Muscle layer of colon (tissue), 2 donors: ENCODE measurements at regions not wholly inside any gene's neighbourhood (a gene's known extent, or its start where the extent isn't known, plus 50 kb on each side); places are given as distances from the start of the nearest gene placed in this dataset.

Experiments used
- H3K27ac ChIP-seq: one replicate; pipeline ENCODE4 v1.7.0; 2013; ENCODE audit warnings: low read depth, mild to moderate bottlenecking, low read length, moderate library complexity
- H3K27me3 ChIP-seq, 2 donors: one replicate each; pipeline ENCODE4 v1.7.0; 2013; ENCODE audit warnings: low read length in 2 of 2, mild to moderate bottlenecking in 2 of 2; ENCODE audit not compliant: insufficient read depth in 2 of 2, control insufficient read depth in 1 of 2
- H3K36me3 ChIP-seq: one replicate; pipeline ENCODE4 v1.7.0; 2013; ENCODE audit warnings: mild to moderate bottlenecking, low read length; ENCODE audit not compliant: insufficient read depth
- H3K4me1 ChIP-seq: one replicate; pipeline ENCODE4 v1.7.0; 2013; ENCODE audit warnings: mild to moderate bottlenecking, low read length; ENCODE audit not compliant: insufficient read depth
- H3K4me3 ChIP-seq, 2 donors: one replicate each; pipeline ENCODE4 v1.7.0; 2013; ENCODE audit warnings: low read length in 2 of 2, low read depth in 1 of 2, mild to moderate bottlenecking in 1 of 2, moderate library complexity in 1 of 2
- H3K9ac ChIP-seq: one replicate; pipeline ENCODE4 v1.7.0; 2013; ENCODE audit warnings: low read length
- H3K9me3 ChIP-seq: one replicate; pipeline ENCODE4 v1.7.0; 2013; ENCODE audit warnings: mild to moderate bottlenecking, low read length
- donor health status: abdominal sarcoma.
- donor health status: Adenocarcinoma of cecum.

- no peaks in the 10 kb centered on the region for H3K36me3 ChIP-seq
- no peak overlapping the region for H3K9ac ChIP-seq
- H3K4me1 ChIP-seq, result no peaks in the 10 kb centered on the region
- H3K27me3 ChIP-seq, result no peaks in the 10 kb centered on the region
- no peak overlapping the region for H3K27ac ChIP-seq
- no peaks in the 10 kb centered on the region for H3K9me3 ChIP-seq
- no peak overlapping the region for H3K4me3 ChIP-seq
Observed at GRCh38 chr21:38712071-38712470, 93.7 kb upstream of the ETS2 start.

DNA sequence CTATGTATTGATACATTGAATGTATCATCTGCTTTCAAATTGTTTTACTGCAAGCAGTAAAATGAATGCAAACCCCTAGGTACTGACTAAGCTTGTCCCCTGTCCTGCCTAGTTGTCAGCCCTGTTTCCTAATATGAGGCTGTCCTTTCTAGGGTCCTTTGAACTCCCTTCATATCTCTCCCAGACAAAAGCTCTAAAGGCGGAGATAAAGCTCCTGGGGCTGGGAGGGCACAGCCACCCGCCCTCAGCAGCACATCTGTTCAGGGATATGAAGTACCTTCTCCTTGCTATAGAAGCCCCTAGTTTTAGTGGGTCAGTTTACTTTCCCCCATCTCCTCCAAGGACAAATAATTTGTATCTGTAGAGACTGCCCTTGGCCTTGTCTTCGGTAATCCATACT lies 93.1 kb upstream of the ETS2 start:
- H3K9me3 ChIP-seq, result no peaks in the 10 kb centered on the region
- H3K27me3 ChIP-seq, result no peaks in the 10 kb centered on the region
- H3K9ac ChIP-seq, result no peak overlapping the region
- H3K27ac ChIP-seq, result no peak overlapping the region
- H3K4me3 ChIP-seq, result no peak overlapping the region
- H3K36me3 ChIP-seq, result no peaks in the 10 kb centered on the region
- H3K4me1 ChIP-seq, result no peaks in the 10 kb centered on the region

DNA sequence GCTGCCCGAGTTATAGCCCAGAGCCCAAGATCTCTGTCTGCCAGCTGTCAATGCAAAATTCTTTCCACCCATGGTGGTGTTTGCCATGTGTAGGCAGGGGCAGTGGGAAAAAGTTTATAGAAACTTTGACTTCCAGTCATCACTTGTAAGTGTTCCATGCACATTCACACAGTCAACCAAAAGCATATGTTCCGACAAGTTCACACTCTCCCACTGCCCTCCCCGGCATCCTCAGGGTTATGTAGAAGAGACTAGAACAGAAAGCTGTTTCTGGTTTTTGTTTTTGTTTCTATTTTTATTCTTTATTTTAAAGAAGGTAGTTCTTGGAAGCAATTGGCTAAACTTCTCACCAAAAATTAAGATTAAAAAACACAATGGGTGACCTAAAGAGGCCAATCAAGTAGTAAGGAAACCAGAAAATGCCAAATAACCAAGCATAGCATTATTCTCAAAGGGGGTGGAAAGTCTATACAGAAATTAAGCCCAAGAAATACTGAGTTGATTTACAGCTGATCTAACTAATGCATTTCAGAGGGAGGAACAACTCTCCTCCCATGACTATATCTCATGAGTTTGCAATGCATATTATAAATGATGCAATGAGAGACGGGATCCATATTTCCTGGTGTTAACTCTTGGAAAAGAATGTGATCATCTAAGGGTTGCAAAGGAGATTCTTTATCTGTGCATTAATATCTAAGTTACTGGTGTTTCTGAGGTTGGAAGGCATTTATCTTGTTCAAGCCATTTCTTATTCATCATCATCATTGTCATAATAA lies 91.5 kb upstream of the ETS2 start:
- H3K4me1 ChIP-seq, result no peaks in the 10 kb centered on the region
- H3K36me3 ChIP-seq, result no peaks in the 10 kb centered on the region
- no peak overlapping the region for H3K27ac ChIP-seq
- H3K9me3 ChIP-seq, result no peaks in the 10 kb centered on the region
- H3K4me3 ChIP-seq, result no peak overlapping the region
- no peaks in the 10 kb centered on the region for H3K27me3 ChIP-seq
- no peak overlapping the region for H3K9ac ChIP-seq

DNA sequence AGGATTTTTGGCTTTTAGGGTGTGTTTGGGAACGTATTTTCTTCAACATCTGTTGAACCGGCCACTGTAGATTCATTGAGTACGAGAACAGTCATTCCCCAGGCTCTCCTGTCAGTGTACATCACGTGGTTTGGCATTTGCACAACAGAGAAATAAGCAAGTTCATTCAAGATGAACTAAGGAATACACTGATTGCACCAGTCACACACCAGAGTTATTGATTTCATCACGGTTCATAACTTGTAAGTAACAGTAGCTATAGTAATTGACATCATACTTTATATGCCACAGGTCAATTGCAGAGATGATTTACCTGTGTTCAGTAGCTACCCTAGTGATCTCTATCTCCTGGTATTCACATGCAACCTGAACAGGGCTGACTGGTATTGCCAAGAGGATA lies 90.7 kb upstream of the ETS2 start:
- Histone ChIP-seq H3K27ac (no peak overlapping the region), H3K4me3 (no peak overlapping the region), H3K9me3 (no peaks in the 10 kb centered on the region), H3K9ac (no peak overlapping the region), H3K4me1 (no peaks in the 10 kb centered on the region), H3K36me3 (no peaks in the 10 kb centered on the region), H3K27me3 (no peaks in the 10 kb centered on the region)

DNA sequence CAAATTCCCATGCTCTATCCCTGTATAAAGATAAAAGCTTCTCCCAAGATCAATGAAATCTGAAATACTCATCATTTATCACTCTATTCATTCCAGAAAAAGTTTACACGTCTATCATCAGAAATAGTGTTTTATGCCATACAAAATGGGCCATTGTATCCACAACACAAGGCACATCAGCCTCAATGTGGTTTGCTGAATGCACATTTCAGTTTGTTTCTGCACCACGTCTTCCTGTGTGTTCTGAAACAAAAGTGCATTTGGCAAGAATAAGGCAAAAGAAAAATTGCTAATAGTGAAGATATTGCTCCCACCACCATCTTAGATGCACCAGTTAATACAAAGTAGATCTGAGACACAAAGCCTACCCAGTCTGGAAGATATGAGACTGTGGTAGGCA lies 89.6 kb upstream of the ETS2 start:
- Histone ChIP-seq H3K27me3 (no peaks in the 10 kb centered on the region), H3K36me3 (no peaks in the 10 kb centered on the region), H3K4me1 (no peaks in the 10 kb centered on the region), H3K9ac (no peak overlapping the region), H3K4me3 (no peak overlapping the region), H3K9me3 (no peaks in the 10 kb centered on the region), H3K27ac (no peak overlapping the region)

DNA sequence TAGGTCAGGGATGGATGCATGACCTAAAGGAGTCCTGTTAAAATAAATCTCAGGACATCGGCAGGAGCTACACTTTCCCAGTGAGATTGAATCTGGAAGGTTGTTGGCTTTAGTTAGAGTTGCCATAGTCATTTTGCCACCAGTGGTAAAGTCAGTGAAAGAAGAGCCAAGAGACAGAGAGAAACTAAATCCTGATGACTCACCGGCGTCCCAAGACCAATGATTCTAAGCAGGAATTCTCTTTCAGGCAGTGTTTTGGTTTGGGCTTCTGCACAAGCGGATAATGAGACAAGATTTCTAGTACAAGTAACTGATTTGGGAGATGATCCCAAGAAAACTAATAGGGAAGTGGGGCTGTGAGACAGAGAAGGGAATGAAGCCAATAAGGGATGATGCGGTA lies 88.8 kb upstream of the ETS2 start:
- Histone ChIP-seq H3K4me1 (no peaks in the 10 kb centered on the region), H3K36me3 (no peaks in the 10 kb centered on the region), H3K27me3 (no peaks in the 10 kb centered on the region), H3K9ac (no peak overlapping the region), H3K9me3 (no peaks in the 10 kb centered on the region), H3K4me3 (no peak overlapping the region), H3K27ac (no peak overlapping the region)

- Histone ChIP-seq H3K27ac (no peak overlapping the region), H3K36me3 (no peaks in the 10 kb centered on the region), H3K4me3 (no peak overlapping the region), H3K27me3 (no peaks in the 10 kb centered on the region), H3K4me1 (no peaks in the 10 kb centered on the region), H3K9me3 (no peaks in the 10 kb centered on the region), H3K9ac (no peak overlapping the region)
Observed at GRCh38 chr21:38718481-38718880, 87.2 kb upstream of the ETS2 start.

- no peak overlapping the region for H3K9ac ChIP-seq
- no peaks in the 10 kb centered on the region for H3K4me1 ChIP-seq
- no peaks in the 10 kb centered on the region for H3K27me3 ChIP-seq
- no peak overlapping the region for H3K27ac ChIP-seq
- no peaks in the 10 kb centered on the region for H3K36me3 ChIP-seq
- no peak overlapping the region for H3K4me3 ChIP-seq
- H3K9me3 ChIP-seq, result no peaks in the 10 kb centered on the region
Observed at GRCh38 chr21:38720074-38720473, 85.7 kb upstream of the ETS2 start.

GRCh38 chr21:38721055-38721454 lies 84.7 kb upstream of the ETS2 start:
- H3K27me3 ChIP-seq, result no peaks in the 10 kb centered on the region
- H3K4me1 ChIP-seq, result no peaks in the 10 kb centered on the region
- no peaks in the 10 kb centered on the region for H3K9me3 ChIP-seq
- H3K36me3 ChIP-seq, result no peaks in the 10 kb centered on the region
- no peak overlapping the region for H3K27ac ChIP-seq
- H3K9ac ChIP-seq, result no peak overlapping the region
- H3K4me3 ChIP-seq, result no peak overlapping the region

GRCh38 chr21:38721958-38722357 lies 83.8 kb upstream of the ETS2 start:
- Histone ChIP-seq H3K4me1 (no peaks in the 10 kb centered on the region), H3K27me3 (no peaks in the 10 kb centered on the region), H3K9ac (no peak overlapping the region), H3K9me3 (no peaks in the 10 kb centered on the region), H3K36me3 (no peaks in the 10 kb centered on the region), H3K4me3 (no peak overlapping the region), H3K27ac (no peak overlapping the region)

- Histone ChIP-seq H3K27me3 (no peaks in the 10 kb centered on the region), H3K4me3 (no peak overlapping the region), H3K27ac (no peak overlapping the region), H3K9me3 (no peaks in the 10 kb centered on the region), H3K4me1 (no peaks in the 10 kb centered on the region), H3K36me3 (no peaks in the 10 kb centered on the region), H3K9ac (no peak overlapping the region)
Observed at GRCh38 chr21:38725196-38726157, 80.3 kb upstream of the ETS2 start.
